ENCODE measurements at regions not wholly inside any gene's neighbourhood (a gene's known extent, or its start where the extent isn't known, plus 50 kb on each side); places are given as distances from the start of the nearest gene placed in this dataset.

DNA sequence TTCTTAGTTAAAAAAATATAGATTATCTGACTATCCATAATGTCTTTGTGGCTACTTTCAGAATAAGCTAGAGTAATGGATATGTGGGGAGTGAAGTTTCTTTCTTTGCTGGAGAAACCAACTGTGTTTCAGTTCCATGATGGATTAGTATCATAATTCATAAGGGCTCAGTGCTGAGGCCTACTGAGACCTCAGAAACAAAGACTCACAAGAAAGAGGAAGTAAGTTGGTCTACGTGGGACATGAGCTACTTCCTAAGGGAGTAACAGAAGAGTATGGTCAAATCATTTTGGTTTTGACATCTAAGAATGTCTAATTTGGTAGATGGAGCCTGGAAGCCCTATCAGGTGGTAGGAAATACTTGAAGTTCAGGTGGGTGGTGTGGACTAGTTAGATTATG lies 99.0 kb upstream of the HTR2A start:
- TF ChIP-seq, protein P1, sequence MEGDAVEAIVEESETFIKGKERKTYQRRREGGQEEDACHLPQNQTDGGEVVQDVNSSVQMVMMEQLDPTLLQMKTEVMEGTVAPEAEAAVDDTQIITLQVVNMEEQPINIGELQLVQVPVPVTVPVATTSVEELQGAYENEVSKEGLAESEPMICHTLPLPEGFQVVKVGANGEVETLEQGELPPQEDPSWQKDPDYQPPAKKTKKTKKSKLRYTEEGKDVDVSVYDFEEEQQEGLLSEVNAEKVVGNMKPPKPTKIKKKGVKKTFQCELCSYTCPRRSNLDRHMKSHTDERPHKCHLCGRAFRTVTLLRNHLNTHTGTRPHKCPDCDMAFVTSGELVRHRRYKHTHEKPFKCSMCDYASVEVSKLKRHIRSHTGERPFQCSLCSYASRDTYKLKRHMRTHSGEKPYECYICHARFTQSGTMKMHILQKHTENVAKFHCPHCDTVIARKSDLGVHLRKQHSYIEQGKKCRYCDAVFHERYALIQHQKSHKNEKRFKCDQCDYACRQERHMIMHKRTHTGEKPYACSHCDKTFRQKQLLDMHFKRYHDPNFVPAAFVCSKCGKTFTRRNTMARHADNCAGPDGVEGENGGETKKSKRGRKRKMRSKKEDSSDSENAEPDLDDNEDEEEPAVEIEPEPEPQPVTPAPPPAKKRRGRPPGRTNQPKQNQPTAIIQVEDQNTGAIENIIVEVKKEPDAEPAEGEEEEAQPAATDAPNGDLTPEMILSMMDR (IDR thresholded peaks at IDR 0.05; ENCODE audit: low read depth, low read length): no peak
- TF ChIP-seq POLR2A (IDR thresholded peaks at IDR 0.05; ENCODE audit: extremely low read depth, insufficient read length): no peak
- TF ChIP-seq, protein P2, sequence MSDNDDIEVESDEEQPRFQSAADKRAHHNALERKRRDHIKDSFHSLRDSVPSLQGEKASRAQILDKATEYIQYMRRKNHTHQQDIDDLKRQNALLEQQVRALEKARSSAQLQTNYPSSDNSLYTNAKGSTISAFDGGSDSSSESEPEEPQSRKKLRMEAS (IDR thresholded peaks at IDR 0.05; ENCODE audit: low read depth, low read length): no peak

All from NB4 (cell line).